ENCODE measurements at regions not wholly inside any gene's neighbourhood (a gene's known extent, or its start where the extent isn't known, plus 50 kb on each side); places are given as distances from the start of the nearest gene placed in this dataset.

- no peak for TF ChIP-seq POLR2A (IDR thresholded peaks at IDR 0.05)
- no peak for TF ChIP-seq CTCF (IDR thresholded peaks at IDR 0.05)
- TF ChIP-seq POLR2AphosphoS5 (IDR thresholded peaks at IDR 0.05): no peak
- no peak for TF ChIP-seq EP300 (IDR thresholded peaks at IDR 0.05)
These were observed 977.1 kb downstream of the FAT4 start for GRCh38 chr4:126291886-126292285.
